Loucy (cell line): ENCODE measurements at regions not wholly inside any gene's neighbourhood (a gene's known extent, or its start where the extent isn't known, plus 50 kb on each side); places are given as distances from the start of the nearest gene placed in this dataset.

Source experiments
- EZH2phosphoT487 ChIP-seq: fragments of 200-600 bp; IDR thresholded peaks from 2 replicates; pipeline ENCODE4 v1.6.1; 2018; ENCODE audit warnings: antibody characterized with exemption, mild to moderate bottlenecking, moderate library complexity, borderline replicate concordance
- TF ChIP-seq, protein P1 (sequence below): fragments of 200-600 bp; sonication (generic); conservative IDR thresholded peaks from 2 replicates; pipeline ENCODE4 v1.5.1; 2014; ENCODE audit warnings: mild to moderate bottlenecking, antibody characterized with exemption, low read length

DNA sequence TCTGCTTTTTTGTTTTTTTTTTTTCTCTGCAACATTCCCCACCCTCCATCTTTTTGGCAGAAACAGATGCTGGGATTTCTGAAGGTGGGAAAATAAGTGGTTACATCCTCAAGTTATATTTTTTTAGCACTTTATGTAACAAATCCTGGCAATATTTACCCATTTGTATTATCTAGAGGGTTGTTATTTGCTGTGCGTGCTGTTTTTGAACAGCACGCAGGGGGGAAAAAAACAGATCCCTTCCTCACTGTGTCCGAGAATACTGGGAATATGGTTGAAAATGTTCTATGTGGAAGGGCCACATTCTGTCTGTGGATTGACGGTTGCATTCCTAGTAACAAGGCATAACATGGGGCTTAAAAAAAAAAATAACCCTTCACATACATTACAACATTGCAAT is 394.8 kb downstream of the SHISA9 start:
- TF ChIP-seq, protein P1, sequence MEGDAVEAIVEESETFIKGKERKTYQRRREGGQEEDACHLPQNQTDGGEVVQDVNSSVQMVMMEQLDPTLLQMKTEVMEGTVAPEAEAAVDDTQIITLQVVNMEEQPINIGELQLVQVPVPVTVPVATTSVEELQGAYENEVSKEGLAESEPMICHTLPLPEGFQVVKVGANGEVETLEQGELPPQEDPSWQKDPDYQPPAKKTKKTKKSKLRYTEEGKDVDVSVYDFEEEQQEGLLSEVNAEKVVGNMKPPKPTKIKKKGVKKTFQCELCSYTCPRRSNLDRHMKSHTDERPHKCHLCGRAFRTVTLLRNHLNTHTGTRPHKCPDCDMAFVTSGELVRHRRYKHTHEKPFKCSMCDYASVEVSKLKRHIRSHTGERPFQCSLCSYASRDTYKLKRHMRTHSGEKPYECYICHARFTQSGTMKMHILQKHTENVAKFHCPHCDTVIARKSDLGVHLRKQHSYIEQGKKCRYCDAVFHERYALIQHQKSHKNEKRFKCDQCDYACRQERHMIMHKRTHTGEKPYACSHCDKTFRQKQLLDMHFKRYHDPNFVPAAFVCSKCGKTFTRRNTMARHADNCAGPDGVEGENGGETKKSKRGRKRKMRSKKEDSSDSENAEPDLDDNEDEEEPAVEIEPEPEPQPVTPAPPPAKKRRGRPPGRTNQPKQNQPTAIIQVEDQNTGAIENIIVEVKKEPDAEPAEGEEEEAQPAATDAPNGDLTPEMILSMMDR: no peak
- TF ChIP-seq EZH2phosphoT487: no peak
